GM23338 (cell line): ENCODE measurements at regions not wholly inside any gene's neighbourhood (a gene's known extent, or its start where the extent isn't known, plus 50 kb on each side); places are given as distances from the start of the nearest gene placed in this dataset.

ENCODE experiments used
- ATAC-seq: fragments of 200-7000 bp; cut with Tn5 transposase; 3 replicates; pipeline ENCODE4 v1.9.1; 2020
- DNase-seq: peaks from one replicate; pipeline ENCODE4 v3.0.0-alpha.2; 2015; ENCODE audit warnings: low spot score
- H2AFZ ChIP-seq: fragments of 200-600 bp; sonication (generic); 2 replicates; pipeline ENCODE4 v1.8.0; 2016; ENCODE audit warnings: antibody characterized with exemption, mild to moderate bottlenecking, moderate library complexity
- H3F3A ChIP-seq: fragments of 200-600 bp; sonication (generic); replicated peaks from 2 replicates; pipeline ENCODE4 v1.8.0; 2017; ENCODE audit warnings: antibody characterized with exemption, mixed run types, low read depth
- H3K27ac ChIP-seq: fragments of 200-600 bp; sonication (generic); 2 replicates; pipeline ENCODE4 v1.6.1; 2016; ENCODE audit warnings: low read depth
- H3K27me3 ChIP-seq: fragments of 200-600 bp; sonication (generic); 2 replicates; pipeline ENCODE4 v1.8.0; 2016; ENCODE audit warnings: mild to moderate bottlenecking, mixed run types, moderate library complexity; ENCODE audit not compliant: insufficient read depth
- H3K36me3 ChIP-seq: fragments of 200-600 bp; sonication (generic); 2 replicates; pipeline ENCODE4 v1.8.0; 2016; ENCODE audit warnings: mild to moderate bottlenecking; ENCODE audit not compliant: insufficient read depth
- H3K4me1 ChIP-seq: fragments of 200-600 bp; sonication (generic); 2 replicates; pipeline ENCODE4 v1.8.0; 2016; ENCODE audit warnings: mild to moderate bottlenecking, moderate library complexity; ENCODE audit not compliant: insufficient read depth
- H3K4me2 ChIP-seq: fragments of 200-600 bp; sonication (generic); 2 replicates; pipeline ENCODE4 v1.7.1; 2017; ENCODE audit warnings: mixed run types
- H3K4me3 ChIP-seq: fragments of 200-600 bp; sonication (generic); 2 replicates; pipeline ENCODE4 v1.6.1; 2016; ENCODE audit warnings: mixed run types
- H3K79me2 ChIP-seq: fragments of 200-600 bp; sonication (generic); replicated peaks from 2 replicates; pipeline ENCODE4 v1.8.0; 2017; ENCODE audit warnings: mild to moderate bottlenecking; ENCODE audit not compliant: insufficient read depth
- H3K9me2 ChIP-seq: fragments of 200-600 bp; sonication (generic); 2 replicates; pipeline ENCODE4 v1.8.0; 2017; ENCODE audit not compliant: insufficient read depth
- H4K20me1 ChIP-seq: fragments of 200-600 bp; sonication (generic); replicated peaks from 2 replicates; pipeline ENCODE4 v1.8.0; 2017; ENCODE audit warnings: mild to moderate bottlenecking; ENCODE audit not compliant: insufficient read depth
- H3K27ac Mint-ChIP-seq: 2 replicates; pipeline ENCODE4 v1.8.0; 2020; ENCODE audit warnings: inconsistent platforms, mild to moderate bottlenecking, moderate library complexity, mixed read lengths
- H3K27me3 Mint-ChIP-seq: 3 replicates; pipeline ENCODE4 v1.8.0; 2022; ENCODE audit warnings: low read depth, mild to moderate bottlenecking, moderate library complexity, mixed read lengths, inconsistent platforms; ENCODE audit not compliant: insufficient read depth, poor library complexity
- H3K36me3 Mint-ChIP-seq: 3 replicates; pipeline ENCODE4 v1.8.0; 2021; ENCODE audit warnings: low read depth, mild to moderate bottlenecking, inconsistent platforms, moderate library complexity, mixed read lengths
- H3K4me1 Mint-ChIP-seq: 3 replicates; pipeline ENCODE4 v1.8.0; 2020; ENCODE audit warnings: mild to moderate bottlenecking, inconsistent platforms, mixed read lengths
- H3K4me3 Mint-ChIP-seq: 3 replicates; pipeline ENCODE4 v1.8.0; 2021; ENCODE audit warnings: moderate library complexity, mild to moderate bottlenecking, inconsistent platforms, mixed read lengths
- H3K9me3 Mint-ChIP-seq: 3 replicates; pipeline ENCODE4 v1.8.0; 2020; ENCODE audit warnings: moderate library complexity, mild to moderate bottlenecking, inconsistent platforms, mixed read lengths
- CREB1 ChIP-seq: fragments of 250-450 bp; sonication (Bioruptor Pico); IDR thresholded peaks from 2 replicates; pipeline ENCODE4 v1.5.0; 2020; ENCODE audit warnings: low read depth, mild to moderate bottlenecking, moderate library complexity
- EZH2 ChIP-seq: fragments of 200-600 bp; sonication (generic); IDR thresholded peaks from one replicate; pipeline ENCODE4 v1.8.0; 2017; ENCODE audit warnings: antibody characterized with exemption, mild to moderate bottlenecking, low read depth; ENCODE audit not compliant: unreplicated experiment
- JUNB ChIP-seq: IDR thresholded peaks from one replicate; pipeline ENCODE4 v1.6.1; 2016; ENCODE audit warnings: antibody characterized with exemption; ENCODE audit not compliant: unreplicated experiment
- NANOG ChIP-seq: IDR thresholded peaks from 2 replicates; pipeline ENCODE4 v1.6.1; 2016; ENCODE audit warnings: antibody characterized with exemption, borderline replicate concordance
- STAT1 ChIP-seq: IDR thresholded peaks from one replicate; pipeline ENCODE4 v1.6.1; 2016; ENCODE audit warnings: antibody characterized with exemption; ENCODE audit not compliant: unreplicated experiment
- ZNF114 ChIP-seq: fragments of 250-450 bp; sonication (Bioruptor Pico); IDR thresholded peaks from 2 replicates; pipeline ENCODE4 v1.5.0; 2020; ENCODE audit warnings: mild to moderate bottlenecking, moderate library complexity
- ZNF331 ChIP-seq: fragments of 250-450 bp; sonication (Bioruptor Pico); IDR thresholded peaks from 2 replicates; pipeline ENCODE4 v1.5.0; 2020; ENCODE audit warnings: low read depth, mild to moderate bottlenecking, moderate library complexity
- TF ChIP-seq, protein P1 (sequence below): IDR thresholded peaks from one replicate; pipeline ENCODE4 v1.6.1; 2018; ENCODE audit warnings: antibody characterized with exemption; ENCODE audit not compliant: unreplicated experiment
- TF ChIP-seq, protein P2 (sequence below): fragments of 250-450 bp; sonication (Bioruptor Pico); IDR thresholded peaks from 2 replicates; pipeline ENCODE4 v1.5.0; 2020; ENCODE audit warnings: mild to moderate bottlenecking, moderate library complexity
- TF ChIP-seq, protein P3 (sequence below), 2 experiments: fragments of 200-600 bp in 1 of 2; sonication (generic) in 1 of 2; conservative IDR thresholded peaks; 2 replicates each; pipeline versions ENCODE4 v1.5.1 to v1.6.1; 2016 to 2017; ENCODE audit warnings: antibody characterized with exemption in 2 of 2, low read depth in 2 of 2, mild to moderate bottlenecking in 2 of 2, moderate library complexity in 1 of 2

DNA sequence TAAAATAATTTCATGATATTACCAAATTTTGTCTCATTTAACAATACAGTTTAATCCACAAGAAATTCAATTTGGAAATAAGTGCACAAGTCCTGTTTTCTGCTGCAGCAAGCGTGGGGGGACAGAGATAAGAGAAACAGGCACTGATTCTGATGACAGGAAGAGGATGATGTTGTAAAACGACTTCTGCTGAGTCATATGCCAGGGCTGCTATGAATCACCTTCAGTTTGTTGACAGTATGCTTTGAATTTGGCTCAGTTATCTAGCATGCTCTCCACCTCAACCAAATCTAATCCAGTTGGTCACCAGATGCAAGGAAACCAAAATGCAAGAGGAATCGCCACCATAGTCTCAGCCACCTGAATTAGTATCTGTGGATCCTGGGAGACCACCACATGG lies 244.1 kb upstream of the MON1B start:
- no peaks in the 10 kb centered on the region for H3K36me3 ChIP-seq
- no peaks in the 10 kb centered on the region for H4K20me1 ChIP-seq
- Mint-ChIP-seq H3K4me3 (no peak overlapping the region), H3K27ac (peak overlapping the region; percentile 83; the same call in 1 of the 2 replicates), H3K36me3 (0 out of 3 replicates have a peak, but pooled peaks cover 3% of the 10 kb centered on the region), H3K27me3 (peaks cover 5% of the 10 kb centered on the region), H3K4me1 (peaks cover 5% of the 10 kb centered on the region; the same call in 2 of the 3 replicates), H3K9me3 (peaks cover 69% of the 10 kb centered on the region)
- H2AFZ ChIP-seq = peak overlapping the region; percentile 5; the same call in 1 of the 2 replicates
- TF ChIP-seq STAT1 (no peak), JUNB (no peak)
- 0 out of 2 replicates have a peak, but pooled peaks cover 5% of the 10 kb centered on the region for H3K9me2 ChIP-seq
- H3K27ac ChIP-seq = no peak overlapping the region
- no peaks in the 10 kb centered on the region for H3K79me2 ChIP-seq
- no peak for DNase-seq
- no peak for ATAC-seq
- no peaks in the 10 kb centered on the region for H3F3A ChIP-seq
- no peak overlapping the region for H3K4me2 ChIP-seq
- no peaks in the 10 kb centered on the region for H3K27me3 ChIP-seq
- H3K4me1 ChIP-seq = no peaks in the 10 kb centered on the region
- H3K4me3 ChIP-seq = no peak overlapping the region

DNA sequence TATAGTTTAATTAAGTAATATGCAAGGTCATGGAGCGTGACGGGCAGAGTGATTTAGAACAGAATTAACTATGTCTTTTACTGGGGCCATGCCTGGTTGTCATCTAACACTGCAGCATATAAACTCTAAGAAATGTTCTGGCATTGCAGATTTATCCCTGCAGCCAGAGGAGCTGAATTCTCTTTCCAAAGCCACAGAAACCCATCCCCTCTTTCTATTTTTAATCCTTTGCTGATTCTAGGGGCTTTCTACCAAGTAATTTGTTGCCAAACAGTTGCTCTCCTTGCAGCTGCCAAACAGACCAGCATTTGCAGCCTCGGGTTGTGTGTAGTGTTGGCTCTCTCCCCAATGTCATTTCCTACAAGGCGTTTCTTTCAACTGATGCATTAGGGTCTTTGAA lies 243.2 kb upstream of the MON1B start:
- Histone ChIP-seq H3K27ac (no peak overlapping the region), H2AFZ (no peak overlapping the region), H3K4me1 (no peaks in the 10 kb centered on the region), H3K79me2 (no peaks in the 10 kb centered on the region), H3K27me3 (no peaks in the 10 kb centered on the region), H4K20me1 (no peaks in the 10 kb centered on the region), H3F3A (no peaks in the 10 kb centered on the region), H3K4me3 (no peak overlapping the region), H3K9me2 (0 out of 2 replicates have a peak, but pooled peaks cover 5% of the 10 kb centered on the region), H3K4me2 (no peak overlapping the region), H3K36me3 (no peaks in the 10 kb centered on the region)
- TF ChIP-seq, protein P1, sequence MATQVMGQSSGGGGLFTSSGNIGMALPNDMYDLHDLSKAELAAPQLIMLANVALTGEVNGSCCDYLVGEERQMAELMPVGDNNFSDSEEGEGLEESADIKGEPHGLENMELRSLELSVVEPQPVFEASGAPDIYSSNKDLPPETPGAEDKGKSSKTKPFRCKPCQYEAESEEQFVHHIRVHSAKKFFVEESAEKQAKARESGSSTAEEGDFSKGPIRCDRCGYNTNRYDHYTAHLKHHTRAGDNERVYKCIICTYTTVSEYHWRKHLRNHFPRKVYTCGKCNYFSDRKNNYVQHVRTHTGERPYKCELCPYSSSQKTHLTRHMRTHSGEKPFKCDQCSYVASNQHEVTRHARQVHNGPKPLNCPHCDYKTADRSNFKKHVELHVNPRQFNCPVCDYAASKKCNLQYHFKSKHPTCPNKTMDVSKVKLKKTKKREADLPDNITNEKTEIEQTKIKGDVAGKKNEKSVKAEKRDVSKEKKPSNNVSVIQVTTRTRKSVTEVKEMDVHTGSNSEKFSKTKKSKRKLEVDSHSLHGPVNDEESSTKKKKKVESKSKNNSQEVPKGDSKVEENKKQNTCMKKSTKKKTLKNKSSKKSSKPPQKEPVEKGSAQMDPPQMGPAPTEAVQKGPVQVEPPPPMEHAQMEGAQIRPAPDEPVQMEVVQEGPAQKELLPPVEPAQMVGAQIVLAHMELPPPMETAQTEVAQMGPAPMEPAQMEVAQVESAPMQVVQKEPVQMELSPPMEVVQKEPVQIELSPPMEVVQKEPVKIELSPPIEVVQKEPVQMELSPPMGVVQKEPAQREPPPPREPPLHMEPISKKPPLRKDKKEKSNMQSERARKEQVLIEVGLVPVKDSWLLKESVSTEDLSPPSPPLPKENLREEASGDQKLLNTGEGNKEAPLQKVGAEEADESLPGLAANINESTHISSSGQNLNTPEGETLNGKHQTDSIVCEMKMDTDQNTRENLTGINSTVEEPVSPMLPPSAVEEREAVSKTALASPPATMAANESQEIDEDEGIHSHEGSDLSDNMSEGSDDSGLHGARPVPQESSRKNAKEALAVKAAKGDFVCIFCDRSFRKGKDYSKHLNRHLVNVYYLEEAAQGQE = no peak
- TF ChIP-seq, protein P2, sequence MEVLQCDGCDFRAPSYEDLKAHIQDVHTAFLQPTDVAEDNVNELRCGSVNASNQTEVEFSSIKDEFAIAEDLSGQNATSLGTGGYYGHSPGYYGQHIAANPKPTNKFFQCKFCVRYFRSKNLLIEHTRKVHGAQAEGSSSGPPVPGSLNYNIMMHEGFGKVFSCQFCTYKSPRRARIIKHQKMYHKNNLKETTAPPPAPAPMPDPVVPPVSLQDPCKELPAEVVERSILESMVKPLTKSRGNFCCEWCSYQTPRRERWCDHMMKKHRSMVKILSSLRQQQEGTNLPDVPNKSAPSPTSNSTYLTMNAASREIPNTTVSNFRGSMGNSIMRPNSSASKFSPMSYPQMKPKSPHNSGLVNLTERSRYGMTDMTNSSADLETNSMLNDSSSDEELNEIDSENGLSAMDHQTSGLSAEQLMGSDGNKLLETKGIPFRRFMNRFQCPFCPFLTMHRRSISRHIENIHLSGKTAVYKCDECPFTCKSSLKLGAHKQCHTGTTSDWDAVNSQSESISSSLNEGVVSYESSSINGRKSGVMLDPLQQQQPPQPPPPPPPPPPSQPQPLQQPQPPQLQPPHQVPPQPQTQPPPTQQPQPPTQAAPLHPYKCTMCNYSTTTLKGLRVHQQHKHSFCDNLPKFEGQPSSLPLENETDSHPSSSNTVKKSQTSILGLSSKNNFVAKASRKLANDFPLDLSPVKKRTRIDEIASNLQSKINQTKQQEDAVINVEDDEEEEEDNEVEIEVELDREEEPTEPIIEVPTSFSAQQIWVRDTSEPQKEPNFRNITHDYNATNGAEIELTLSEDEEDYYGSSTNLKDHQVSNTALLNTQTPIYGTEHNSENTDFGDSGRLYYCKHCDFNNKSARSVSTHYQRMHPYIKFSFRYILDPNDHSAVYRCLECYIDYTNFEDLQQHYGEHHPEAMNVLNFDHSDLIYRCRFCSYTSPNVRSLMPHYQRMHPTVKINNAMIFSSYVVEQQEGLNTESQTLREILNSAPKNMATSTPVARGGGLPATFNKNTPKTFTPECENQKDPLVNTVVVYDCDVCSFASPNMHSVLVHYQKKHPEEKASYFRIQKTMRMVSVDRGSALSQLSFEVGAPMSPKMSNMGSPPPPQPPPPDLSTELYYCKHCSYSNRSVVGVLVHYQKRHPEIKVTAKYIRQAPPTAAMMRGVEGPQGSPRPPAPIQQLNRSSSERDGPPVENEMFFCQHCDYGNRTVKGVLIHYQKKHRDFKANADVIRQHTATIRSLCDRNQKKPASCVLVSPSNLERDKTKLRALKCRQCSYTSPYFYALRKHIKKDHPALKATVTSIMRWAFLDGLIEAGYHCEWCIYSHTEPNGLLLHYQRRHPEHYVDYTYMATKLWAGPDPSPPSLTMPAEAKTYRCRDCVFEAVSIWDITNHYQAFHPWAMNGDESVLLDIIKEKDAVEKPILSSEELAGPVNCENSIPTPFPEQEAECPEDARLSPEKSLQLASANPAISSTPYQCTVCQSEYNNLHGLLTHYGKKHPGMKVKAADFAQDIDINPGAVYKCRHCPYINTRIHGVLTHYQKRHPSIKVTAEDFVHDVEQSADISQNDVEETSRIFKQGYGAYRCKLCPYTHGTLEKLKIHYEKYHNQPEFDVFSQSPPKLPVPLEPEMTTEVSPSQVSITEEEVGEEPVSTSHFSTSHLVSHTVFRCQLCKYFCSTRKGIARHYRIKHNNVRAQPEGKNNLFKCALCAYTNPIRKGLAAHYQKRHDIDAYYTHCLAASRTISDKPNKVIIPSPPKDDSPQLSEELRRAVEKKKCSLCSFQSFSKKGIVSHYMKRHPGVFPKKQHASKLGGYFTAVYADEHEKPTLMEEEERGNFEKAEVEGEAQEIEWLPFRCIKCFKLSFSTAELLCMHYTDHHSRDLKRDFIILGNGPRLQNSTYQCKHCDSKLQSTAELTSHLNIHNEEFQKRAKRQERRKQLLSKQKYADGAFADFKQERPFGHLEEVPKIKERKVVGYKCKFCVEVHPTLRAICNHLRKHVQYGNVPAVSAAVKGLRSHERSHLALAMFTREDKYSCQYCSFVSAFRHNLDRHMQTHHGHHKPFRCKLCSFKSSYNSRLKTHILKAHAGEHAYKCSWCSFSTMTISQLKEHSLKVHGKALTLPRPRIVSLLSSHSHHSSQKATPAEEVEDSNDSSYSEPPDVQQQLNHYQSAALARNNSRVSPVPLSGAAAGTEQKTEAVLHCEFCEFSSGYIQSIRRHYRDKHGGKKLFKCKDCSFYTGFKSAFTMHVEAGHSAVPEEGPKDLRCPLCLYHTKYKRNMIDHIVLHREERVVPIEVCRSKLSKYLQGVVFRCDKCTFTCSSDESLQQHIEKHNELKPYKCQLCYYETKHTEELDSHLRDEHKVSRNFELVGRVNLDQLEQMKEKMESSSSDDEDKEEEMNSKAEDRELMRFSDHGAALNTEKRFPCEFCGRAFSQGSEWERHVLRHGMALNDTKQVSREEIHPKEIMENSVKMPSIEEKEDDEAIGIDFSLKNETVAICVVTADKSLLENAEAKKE (CRISPR knock-in tag) = no peak
- TF ChIP-seq JUNB = no peak
- TF ChIP-seq, protein P3, sequence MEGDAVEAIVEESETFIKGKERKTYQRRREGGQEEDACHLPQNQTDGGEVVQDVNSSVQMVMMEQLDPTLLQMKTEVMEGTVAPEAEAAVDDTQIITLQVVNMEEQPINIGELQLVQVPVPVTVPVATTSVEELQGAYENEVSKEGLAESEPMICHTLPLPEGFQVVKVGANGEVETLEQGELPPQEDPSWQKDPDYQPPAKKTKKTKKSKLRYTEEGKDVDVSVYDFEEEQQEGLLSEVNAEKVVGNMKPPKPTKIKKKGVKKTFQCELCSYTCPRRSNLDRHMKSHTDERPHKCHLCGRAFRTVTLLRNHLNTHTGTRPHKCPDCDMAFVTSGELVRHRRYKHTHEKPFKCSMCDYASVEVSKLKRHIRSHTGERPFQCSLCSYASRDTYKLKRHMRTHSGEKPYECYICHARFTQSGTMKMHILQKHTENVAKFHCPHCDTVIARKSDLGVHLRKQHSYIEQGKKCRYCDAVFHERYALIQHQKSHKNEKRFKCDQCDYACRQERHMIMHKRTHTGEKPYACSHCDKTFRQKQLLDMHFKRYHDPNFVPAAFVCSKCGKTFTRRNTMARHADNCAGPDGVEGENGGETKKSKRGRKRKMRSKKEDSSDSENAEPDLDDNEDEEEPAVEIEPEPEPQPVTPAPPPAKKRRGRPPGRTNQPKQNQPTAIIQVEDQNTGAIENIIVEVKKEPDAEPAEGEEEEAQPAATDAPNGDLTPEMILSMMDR (conservative IDR thresholded peaks at IDR 0.05; ENCODE audit: low read depth in 2 of 2) = no peak
- no peak for TF ChIP-seq ZNF114 (CRISPR knock-in tag)
- no peak for TF ChIP-seq ZNF331 (CRISPR knock-in tag)
- no peak for TF ChIP-seq CREB1
- no peak for TF ChIP-seq EZH2
- no peak for TF ChIP-seq NANOG
- Mint-ChIP-seq H3K9me3 (peaks cover 70% of the 10 kb centered on the region), H3K27me3 (peaks cover 5% of the 10 kb centered on the region), H3K4me1 (peaks cover 5% of the 10 kb centered on the region; the same call in 2 of the 3 replicates), H3K27ac (no peak overlapping the region), H3K4me3 (no peak overlapping the region), H3K36me3 (0 out of 3 replicates have a peak, but pooled peaks cover 3% of the 10 kb centered on the region)
- DNase-seq (no peak), ATAC-seq (no peak)
